ENCODE measurements at regions not wholly inside any gene's neighbourhood (a gene's known extent, or its start where the extent isn't known, plus 50 kb on each side); places are given as distances from the start of the nearest gene placed in this dataset.

GRCh38 chr4:16353165-16353564, 126.9 kb upstream of the TAPT1 start:
- no peaks in the 10 kb centered on the region for H4K20me1 ChIP-seq (ENCODE audit: insufficient read depth, low read length)
- H3K79me2 ChIP-seq (ENCODE audit: low read length), result no peaks in the 10 kb centered on the region
- no peaks in the 10 kb centered on the region for H3K9me2 ChIP-seq (replicated peaks; ENCODE audit: insufficient read depth, low read length)
- H3K27ac ChIP-seq (ENCODE audit: low read length), result no peak overlapping the region
- H3K9me3 ChIP-seq (replicated peaks; ENCODE audit: insufficient read depth, low read length), result no peaks in the 10 kb centered on the region
- H3K4me2 ChIP-seq (ENCODE audit: low read depth, low read length), result no peak overlapping the region
- DNase-seq, result no peak
- no peak overlapping the region for H2AFZ ChIP-seq (ENCODE audit: low read length)
- no peaks in the 10 kb centered on the region for H3F3A ChIP-seq (ENCODE audit: insufficient read depth, low read length)
- H3K36me3 ChIP-seq (replicated peaks; ENCODE audit: insufficient read depth, low read length), result no peaks in the 10 kb centered on the region
- H3K4me3 ChIP-seq (ENCODE audit: low read length), result no peak overlapping the region
- H3K4me1 ChIP-seq (ENCODE audit: low read length), result no peaks in the 10 kb centered on the region
- TF ChIP-seq EZH2 (optimal IDR thresholded peaks at IDR 0.05; ENCODE audit: low read depth, low read length), result no peak
- no peak for TF ChIP-seq EZH2phosphoT487 (IDR thresholded peaks at IDR 0.05; ENCODE audit: low read length)
- TF ChIP-seq CTCF (IDR thresholded peaks at IDR 0.05; ENCODE audit: low read length), result no peak
- no peak overlapping the region for H3K9ac ChIP-seq (ENCODE audit: low read length)
- no peaks in the 10 kb centered on the region for H3K27me3 ChIP-seq (replicated peaks; ENCODE audit: insufficient read depth, low read length)

GRCh38 chr4:16351161-16351560, 124.9 kb upstream of the TAPT1 start:
- Histone ChIP-seq H3K27me3 (replicated peaks; ENCODE audit: insufficient read depth, low read length) (no peaks in the 10 kb centered on the region), H3K9ac (ENCODE audit: low read length) (no peak overlapping the region), H2AFZ (ENCODE audit: low read length) (no peak overlapping the region), H3K36me3 (replicated peaks; ENCODE audit: insufficient read depth, low read length) (no peaks in the 10 kb centered on the region), H3K4me3 (ENCODE audit: low read length) (no peak overlapping the region), H3K4me2 (ENCODE audit: low read depth, low read length) (no peak overlapping the region), H4K20me1 (ENCODE audit: insufficient read depth, low read length) (no peaks in the 10 kb centered on the region), H3K79me2 (ENCODE audit: low read length) (no peaks in the 10 kb centered on the region), H3K4me1 (ENCODE audit: low read length) (no peaks in the 10 kb centered on the region), H3F3A (ENCODE audit: insufficient read depth, low read length) (no peaks in the 10 kb centered on the region), H3K27ac (ENCODE audit: low read length) (no peak overlapping the region), H3K9me2 (replicated peaks; ENCODE audit: insufficient read depth, low read length) (no peaks in the 10 kb centered on the region), H3K9me3 (replicated peaks; ENCODE audit: insufficient read depth, low read length) (no peaks in the 10 kb centered on the region)
- no peak for TF ChIP-seq CTCF (IDR thresholded peaks at IDR 0.05; ENCODE audit: low read length)
- DNase-seq, result no peak

- Histone ChIP-seq H3K4me3 (ENCODE audit: low read length) (no peak overlapping the region), H3K36me3 (replicated peaks; ENCODE audit: insufficient read depth, low read length) (no peaks in the 10 kb centered on the region), H3K4me2 (ENCODE audit: low read depth, low read length) (no peak overlapping the region), H2AFZ (ENCODE audit: low read length) (no peak overlapping the region), H3K79me2 (ENCODE audit: low read length) (no peaks in the 10 kb centered on the region), H3K27me3 (replicated peaks; ENCODE audit: insufficient read depth, low read length) (no peaks in the 10 kb centered on the region), H3K27ac (ENCODE audit: low read length) (no peak overlapping the region), H3K4me1 (ENCODE audit: low read length) (no peaks in the 10 kb centered on the region), H3K9ac (ENCODE audit: low read length) (no peak overlapping the region), H3K9me2 (replicated peaks; ENCODE audit: insufficient read depth, low read length) (no peaks in the 10 kb centered on the region), H3F3A (ENCODE audit: insufficient read depth, low read length) (no peaks in the 10 kb centered on the region), H3K9me3 (replicated peaks; ENCODE audit: insufficient read depth, low read length) (no peaks in the 10 kb centered on the region), H4K20me1 (ENCODE audit: insufficient read depth, low read length) (no peaks in the 10 kb centered on the region)
- no peak for DNase-seq
- TF ChIP-seq EZH2 (optimal IDR thresholded peaks at IDR 0.05; ENCODE audit: low read depth, low read length) (no peak), CTCF (IDR thresholded peaks at IDR 0.05; ENCODE audit: low read length) (no peak), EZH2phosphoT487 (IDR thresholded peaks at IDR 0.05; ENCODE audit: low read length) (no peak)
These were observed 118.6 kb upstream of the TAPT1 start for GRCh38 chr4:16344853-16345252.

GRCh38 chr4:16337936-16338335, 111.7 kb upstream of the TAPT1 start:
- no peak overlapping the region for H2AFZ ChIP-seq (ENCODE audit: low read length)
- H3K9me2 ChIP-seq (replicated peaks; ENCODE audit: insufficient read depth, low read length), result no peaks in the 10 kb centered on the region
- no peaks in the 10 kb centered on the region for H3K4me1 ChIP-seq (ENCODE audit: low read length)
- no peaks in the 10 kb centered on the region for H4K20me1 ChIP-seq (ENCODE audit: insufficient read depth, low read length)
- no peaks in the 10 kb centered on the region for H3F3A ChIP-seq (ENCODE audit: insufficient read depth, low read length)
- H3K9ac ChIP-seq (ENCODE audit: low read length), result no peak overlapping the region
- no peak for TF ChIP-seq CTCF (IDR thresholded peaks at IDR 0.05; ENCODE audit: low read length)
- TF ChIP-seq EZH2 (optimal IDR thresholded peaks at IDR 0.05; ENCODE audit: low read depth, low read length), result no peak
- no peak for TF ChIP-seq EZH2phosphoT487 (IDR thresholded peaks at IDR 0.05; ENCODE audit: low read length)
- H3K27ac ChIP-seq (ENCODE audit: low read length), result no peak overlapping the region
- H3K27me3 ChIP-seq (replicated peaks; ENCODE audit: insufficient read depth, low read length), result no peaks in the 10 kb centered on the region
- H3K9me3 ChIP-seq (replicated peaks; ENCODE audit: insufficient read depth, low read length), result no peaks in the 10 kb centered on the region
- H3K4me3 ChIP-seq (ENCODE audit: low read length), result no peak overlapping the region
- H3K79me2 ChIP-seq (ENCODE audit: low read length), result no peaks in the 10 kb centered on the region
- DNase-seq, result no peak
- H3K4me2 ChIP-seq (ENCODE audit: low read depth, low read length), result no peak overlapping the region
- no peaks in the 10 kb centered on the region for H3K36me3 ChIP-seq (replicated peaks; ENCODE audit: insufficient read depth, low read length)

Data from MM.1S (cell line).